NCI-H1048 (cell line): ENCODE measurements at regions not wholly inside any gene's neighbourhood (a gene's known extent, or its start where the extent isn't known, plus 50 kb on each side); places are given as distances from the start of the nearest gene placed in this dataset.
"Not testable (repeated sequence)": the region's sequence is repeated elsewhere in the genome, so short reads cannot be mapped to it uniquely, and the experiment has no call there.

Experiments used
- DNase-seq: peaks from one replicate; lab custom pipeline; 2025; lab: John Stamatoyannopoulos, UW

- not testable (repeated sequence) for DNase-seq
These were observed 948.6 kb upstream of the TPTE start for GRCh38 chr21:9572782-9573181.

GRCh38 chr21:9573528-9573927 lies 947.9 kb upstream of the TPTE start:
- not testable (repeated sequence) for DNase-seq

GRCh38 chr21:9579275-9579674 lies 942.1 kb upstream of the TPTE start:
- DNase-seq, result not testable (repeated sequence)

- not testable (repeated sequence) for DNase-seq
These were observed 933.4 kb upstream of the TPTE start for GRCh38 chr21:9587941-9588340.

- DNase-seq, result not testable (repeated sequence)
These were observed 928.8 kb upstream of the TPTE start for GRCh38 chr21:9592591-9592990.

- DNase-seq, result not testable (repeated sequence)
These were observed 927.7 kb upstream of the TPTE start for GRCh38 chr21:9593646-9594045.

GRCh38 chr21:9614011-9614410 lies 907.4 kb upstream of the TPTE start:
- not testable (repeated sequence) for DNase-seq

- DNase-seq, result not testable (repeated sequence)
These were observed 900.1 kb upstream of the TPTE start for GRCh38 chr21:9621121-9621793.

GRCh38 chr21:9628051-9628450 lies 893.3 kb upstream of the TPTE start:
- DNase-seq, result not testable (repeated sequence)

GRCh38 chr21:9647409-9647808 lies 874.0 kb upstream of the TPTE start:
- DNase-seq, result not testable (repeated sequence)

GRCh38 chr21:9648331-9648730 lies 873.1 kb upstream of the TPTE start:
- DNase-seq, result not testable (repeated sequence)

- not testable (repeated sequence) for DNase-seq
These were observed 872.2 kb upstream of the TPTE start for GRCh38 chr21:9648947-9649720.

GRCh38 chr21:9652819-9653218 lies 868.6 kb upstream of the TPTE start:
- not testable (repeated sequence) for DNase-seq

GRCh38 chr21:9655221-9655620 lies 866.2 kb upstream of the TPTE start:
- DNase-seq, result not testable (repeated sequence)

- DNase-seq, result not testable (repeated sequence)
These were observed 864.9 kb upstream of the TPTE start for GRCh38 chr21:9656455-9656854.

- not testable (repeated sequence) for DNase-seq
These were observed 863.6 kb upstream of the TPTE start for GRCh38 chr21:9657779-9658178.

- not testable (repeated sequence) for DNase-seq
These were observed 861.5 kb upstream of the TPTE start for GRCh38 chr21:9659877-9660276.

- not testable (repeated sequence) for DNase-seq
These were observed 857.3 kb upstream of the TPTE start for GRCh38 chr21:9663914-9664729.

- not testable (repeated sequence) for DNase-seq
These were observed 845.6 kb upstream of the TPTE start for GRCh38 chr21:9675811-9676210.

GRCh38 chr21:9679029-9679428 lies 842.4 kb upstream of the TPTE start:
- not testable (repeated sequence) for DNase-seq

GRCh38 chr21:9688945-9689344 lies 832.4 kb upstream of the TPTE start:
- DNase-seq, result not testable (repeated sequence)

GRCh38 chr21:9690981-9691380 lies 830.4 kb upstream of the TPTE start:
- not testable (repeated sequence) for DNase-seq
